Heart left ventricle (tissue), 16 donors: ENCODE measurements at regions not wholly inside any gene's neighbourhood (a gene's known extent, or its start where the extent isn't known, plus 50 kb on each side); places are given as distances from the start of the nearest gene placed in this dataset.

ENCODE experiments used
- ATAC-seq, 4 donors: fragments of 200-7000 bp; cut with Tn5 transposase; one replicate each; pipeline ENCODE4 v1.9.1; 2020 to 2022; ENCODE audit warnings: moderate library complexity in 4 of 4, mild to moderate bottlenecking in 3 of 4, moderate number of reproducible peaks in 1 of 4
- DNase-seq, 5 donors: peaks; one replicate each; pipeline ENCODE4 v3.0.0-alpha.2; 2020
- H3K27ac ChIP-seq, 12 donors: fragments of 200-600 bp; sonication (generic) in 4 of 12; one replicate each; pipeline versions ENCODE4 v1.5.0 to v1.8.0; 2016 to 2022; ENCODE audit warnings: mild to moderate bottlenecking in 2 of 12
- H3K27me3 ChIP-seq, 9 donors: fragments of 200-600 bp; sonication (generic) in 2 of 9; one replicate each; pipeline versions ENCODE4 v1.5.1 to v1.8.0; 2016 to 2022; ENCODE audit warnings: mild to moderate bottlenecking in 3 of 9
- H3K36me3 ChIP-seq, 9 donors: fragments of 200-600 bp; sonication (generic) in 2 of 9; one replicate each; pipeline versions ENCODE4 v1.5.0 to v1.8.0; 2018 to 2022; ENCODE audit warnings: mild to moderate bottlenecking in 2 of 9
- H3K4me1 ChIP-seq, 12 donors: fragments of 200-600 bp; sonication (generic) in 4 of 12; one replicate each; pipeline versions ENCODE4 v1.5.0 to v1.8.0; 2016 to 2022; ENCODE audit warnings: mild to moderate bottlenecking in 3 of 12
- H3K4me3 ChIP-seq, 12 donors: fragments of 200-600 bp; sonication (generic) in 4 of 12; one replicate each; pipeline versions ENCODE4 v1.5.0 to v1.8.0; 2017 to 2022; ENCODE audit warnings: mild to moderate bottlenecking in 9 of 12, moderate library complexity in 4 of 12
- H3K9me3 ChIP-seq, 12 donors: fragments of 200-600 bp; sonication (generic) in 4 of 12; one replicate each; pipeline versions ENCODE4 v1.5.0 to v1.8.0; 2016 to 2022; ENCODE audit warnings: mild to moderate bottlenecking in 1 of 12
- CTCF ChIP-seq, 12 donors: fragments of 200-600 bp; sonication (generic) in 4 of 12; IDR thresholded peaks; one replicate each; pipeline versions ENCODE4 v1.5.0 to v1.8.0; 2018 to 2022; ENCODE audit warnings: antibody characterized with exemption in 12 of 12, mild to moderate bottlenecking in 5 of 12
- POLR2A ChIP-seq, 2 donors: fragments of 450-650 bp; IDR thresholded peaks; one replicate each; pipeline ENCODE4 v1.6.1; 2017; ENCODE audit warnings: antibody characterized with exemption in 2 of 2, mild to moderate bottlenecking in 2 of 2, moderate library complexity in 2 of 2
- WGBS, 4 donors: extraction: QIAGEN DNeasy Blood & Tissue Kit in 2 of 4; methylation state at CpG; one replicate each; pipeline versions ENCODE4 v1.1.5 to v1.1.7; 2013 to 2018; 5-methylcytosine and 5-hydroxymethylcytosine counted together
- intact Hi-C, 10 donors: fragments of 100-400 bp; cut with DNase I; formaldehyde crosslinking; loops; one replicate each; pipeline versions ENCODE4 v1.11.1 to v1.14.2; 2022
- donor health status: ischemic (EF 13 %, LVEDD 7.1; RV severe dilation, severe dysfunction).
- donor health status: healthy with polysubstance abuse.
- donor health status: DM: no; HTN: yes; CAD: no.
- donor health status: DM: no; HTN: no; CAD: no.
- donor health status: ischemic (EF 25% LVEDD 6.9; RV normal size, moderate dysfunction).
- donor health status: ischemic (EF 25% LVEDD 5.7; RV mildly dilated, moderate dysfunction).
- donor health status: healthy.
- donor health status: DM: yes; HTN: yes; CAD: no.
- donor health status: ischemic (EF 35%, LVEDD 5.7; RV mildly dilated, moderate dysfunction).
- donor health status: nonischemic (EF 11% LVEDD 7.7; RV severe dilation, severe dysfunction).
- donor health status: DM: yes; HTN: yes; CAD: no.
- donor health status: PGD.
- donor health status: ischemic (EF 29% LVEDD 5.4; RV normal size, mild dysfunction).
- donor health status: nonischemic (EF 23%, LVEDD 6.1; RV moderate dilation, normal function).

GRCh38 chrX:34437586-34437985 lies 219.5 kb downstream of the TMEM47 start:
- DNase-seq: peak in 3 of 5 donors; percentile 8 to 57 (median 16)
- no peak for ATAC-seq

GRCh38 chrX:34426334-34426733 lies 230.8 kb downstream of the TMEM47 start:
- no peak for DNase-seq
- ATAC-seq: no peak
- H3K9me3 ChIP-seq: no peaks in the 10 kb centered on the region
- H3K27ac ChIP-seq: no peak overlapping the region
- no peaks in the 10 kb centered on the region for H3K36me3 ChIP-seq
- H3K27me3 ChIP-seq: no peaks in the 10 kb centered on the region
- no peak for TF ChIP-seq CTCF (IDR thresholded peaks at IDR 0.05)
- no peak for TF ChIP-seq POLR2A (IDR thresholded peaks at IDR 0.05)
- H3K4me1 ChIP-seq: no peaks in the 10 kb centered on the region
- intact Hi-C loops: no loop called here
- H3K4me3 ChIP-seq: no peak overlapping the region

More at GRCh38 chrX:34437586-34437985, 219.5 kb downstream of the TMEM47 start:
- no peaks in the 10 kb centered on the region for H3K36me3 ChIP-seq
- H3K27me3 ChIP-seq: no peaks in the 10 kb centered on the region
- H3K27ac ChIP-seq: no peak overlapping the region
- H3K4me1 ChIP-seq: no peaks in the 10 kb centered on the region
- H3K4me3 ChIP-seq: no peak overlapping the region
- WGBS, 4 donors: 40 to 64% (median 54%) methylated on average over 5 to 6 of the region's 6 CpGs
- intact Hi-C loops: no loop called here
- H3K9me3 ChIP-seq: no peaks in the 10 kb centered on the region
- TF ChIP-seq CTCF (IDR thresholded peaks at IDR 0.05) (no peak), POLR2A (IDR thresholded peaks at IDR 0.05) (no peak)

GRCh38 chrX:34406580-34406979 lies 250.5 kb downstream of the TMEM47 start:
- H3K27ac ChIP-seq: no peak overlapping the region
- no peak for ATAC-seq
- intact Hi-C loops: no loop called here
- H3K4me1 ChIP-seq: no peaks in the 10 kb centered on the region
- H3K4me3 ChIP-seq: no peak overlapping the region
- H3K9me3 ChIP-seq: peaks cover 0 to 7% (median 0%) of the 10 kb centered on the region in 12 donors
- DNase-seq: no peak
- H3K27me3 ChIP-seq: no peaks in the 10 kb centered on the region
- TF ChIP-seq CTCF (IDR thresholded peaks at IDR 0.05) (no peak), POLR2A (IDR thresholded peaks at IDR 0.05) (no peak)
- H3K36me3 ChIP-seq: no peaks in the 10 kb centered on the region
- 80 to 93% (median 87%) methylated on average over 1 of the region's 1 CpG for WGBS, 4 donors

- ATAC-seq: peak in 3 of 4 donors; percentile 50 to 79 (median 73)
- peak in 2 of 5 donors; percentile 4 to 31 for DNase-seq
- no peaks in the 10 kb centered on the region for H3K36me3 ChIP-seq
- intact Hi-C loops: no loop called here
- TF ChIP-seq POLR2A (IDR thresholded peaks at IDR 0.05): no peak
- TF ChIP-seq CTCF (IDR thresholded peaks at IDR 0.05): no peak
- no peaks in the 10 kb centered on the region for H3K4me1 ChIP-seq
- WGBS, 4 donors: 40 to 61% (median 57%) methylated on average over 5 to 7 of the region's 7 CpGs
- no peaks in the 10 kb centered on the region for H3K27me3 ChIP-seq
- H3K9me3 ChIP-seq: no peaks in the 10 kb centered on the region
- no peak overlapping the region for H3K27ac ChIP-seq
- no peak overlapping the region for H3K4me3 ChIP-seq
These were observed 252.6 kb downstream of the TMEM47 start for GRCh38 chrX:34404386-34405070.
